Activated CD4-positive, alpha-beta T cell treated with anti-CD3 and anti-CD28 coated beads, Interleukin-2, amount 50 U/mL, for 1 hour (primary cell): ENCODE measurements at regions not wholly inside any gene's neighbourhood (a gene's known extent, or its start where the extent isn't known, plus 50 kb on each side); places are given as distances from the start of the nearest gene placed in this dataset.
"Not testable (repeated sequence)": the region's sequence is repeated elsewhere in the genome, so short reads cannot be mapped to it uniquely, and the experiment has no call there.

Experiments
- DNase-seq: peaks from one replicate; pipeline ENCODE4 v3.0.0-alpha.2; 2020

DNA sequence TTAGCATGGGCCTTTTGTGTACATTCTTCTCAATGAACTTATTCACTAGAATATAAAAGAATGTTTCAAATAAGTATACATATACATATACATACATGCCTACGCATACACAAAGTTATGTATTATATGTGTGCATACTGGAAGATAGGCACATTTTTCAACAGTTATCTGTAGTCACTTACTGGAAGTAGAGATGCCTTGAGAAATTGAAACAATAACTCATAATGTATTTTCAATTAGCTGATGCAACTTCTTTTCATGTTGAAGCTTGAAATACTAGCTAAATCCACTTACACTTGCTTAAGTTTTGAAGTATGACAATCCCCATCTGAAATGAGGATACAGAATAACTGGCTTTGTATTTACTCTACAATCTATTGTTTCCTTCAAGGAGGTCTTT lies 469.0 kb upstream of the PTGER4 start:
- DNase-seq = no peak

DNA sequence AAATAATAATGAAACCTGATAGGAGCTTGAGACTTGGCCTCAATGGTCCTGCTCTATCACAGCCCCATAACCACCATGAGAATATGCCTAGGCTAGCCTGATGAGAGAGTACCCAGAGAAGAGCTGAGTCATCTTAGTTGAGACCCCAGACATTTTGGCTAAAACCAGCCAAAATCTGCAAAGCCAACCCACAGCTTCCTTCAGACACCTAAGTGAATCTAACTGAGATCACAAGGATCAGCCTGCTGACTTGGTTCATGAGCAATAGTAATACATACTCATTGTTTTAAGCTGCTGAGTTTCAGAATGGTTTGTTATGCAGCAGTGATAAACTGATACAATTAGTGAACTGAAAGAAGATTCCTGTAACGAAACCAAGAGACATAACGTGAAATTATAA lies 473.7 kb upstream of the PTGER4 start:
- DNase-seq = no peak

DNA sequence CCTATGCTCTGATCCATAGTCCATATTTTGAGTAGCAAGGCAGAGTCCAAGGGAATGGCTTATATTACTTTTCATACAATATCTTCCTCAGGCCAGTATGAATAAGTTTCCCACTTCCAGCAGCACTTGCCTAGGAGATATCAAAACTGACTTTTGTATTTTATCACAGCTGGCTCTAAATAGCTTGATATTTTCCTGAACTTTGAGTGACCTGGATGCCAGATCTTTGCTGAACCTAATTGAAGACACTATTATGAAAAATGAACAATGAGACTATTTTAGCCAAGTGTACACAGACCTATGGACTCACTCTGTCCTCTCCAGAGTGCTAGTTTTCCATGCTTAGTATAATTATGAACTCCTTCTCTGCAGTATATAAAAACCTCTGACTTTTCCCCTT lies 475.6 kb upstream of the PTGER4 start:
- no peak for DNase-seq

DNA sequence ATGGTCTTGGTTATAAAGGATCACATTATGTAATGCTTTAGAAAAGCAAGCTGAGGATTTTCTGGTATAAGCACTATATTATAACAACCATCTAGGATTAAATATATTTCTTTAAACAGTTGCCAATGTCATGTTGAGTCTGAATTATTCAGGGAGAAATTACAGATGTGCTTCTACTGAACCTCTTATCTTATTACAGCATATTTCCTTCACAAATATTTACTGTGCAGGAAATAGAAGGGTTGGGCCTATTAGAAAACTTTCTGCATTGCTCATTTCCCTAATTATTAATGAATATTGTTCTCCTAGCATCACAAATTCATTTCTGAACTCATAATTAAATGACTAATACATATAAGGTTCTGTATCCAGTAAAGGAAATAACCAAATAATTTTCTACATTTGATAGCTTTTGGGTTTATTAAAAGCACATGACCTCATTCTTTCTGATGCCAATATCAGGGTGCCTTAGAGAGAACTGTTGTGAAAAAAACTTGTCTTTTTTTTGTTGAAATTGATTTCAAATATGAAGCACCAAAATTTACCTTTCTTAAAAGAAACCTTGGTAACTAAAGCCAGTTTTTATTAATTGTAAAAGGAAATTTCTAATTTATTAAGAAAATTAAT lies 476.8 kb upstream of the PTGER4 start:
- no peak for DNase-seq

DNA sequence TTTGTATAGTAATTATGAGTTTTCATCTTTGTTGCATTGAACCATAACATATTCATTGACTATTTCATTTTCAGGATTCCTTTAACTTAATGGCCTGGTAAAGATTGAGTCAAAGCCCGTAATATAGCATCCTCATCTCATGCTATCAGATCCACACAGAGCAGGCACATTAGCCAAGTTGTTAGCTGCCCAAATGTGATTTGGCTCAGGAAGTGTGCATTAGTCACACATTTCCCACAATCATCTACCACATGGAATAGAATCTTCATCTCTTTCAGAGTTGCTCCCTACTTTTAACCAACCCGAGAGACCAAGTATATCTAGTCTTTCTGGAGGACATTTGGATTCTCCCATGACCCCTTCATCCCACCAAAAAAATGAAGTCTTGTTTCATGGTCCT lies 481.0 kb upstream of the PTGER4 start:
- no peak for DNase-seq

DNA sequence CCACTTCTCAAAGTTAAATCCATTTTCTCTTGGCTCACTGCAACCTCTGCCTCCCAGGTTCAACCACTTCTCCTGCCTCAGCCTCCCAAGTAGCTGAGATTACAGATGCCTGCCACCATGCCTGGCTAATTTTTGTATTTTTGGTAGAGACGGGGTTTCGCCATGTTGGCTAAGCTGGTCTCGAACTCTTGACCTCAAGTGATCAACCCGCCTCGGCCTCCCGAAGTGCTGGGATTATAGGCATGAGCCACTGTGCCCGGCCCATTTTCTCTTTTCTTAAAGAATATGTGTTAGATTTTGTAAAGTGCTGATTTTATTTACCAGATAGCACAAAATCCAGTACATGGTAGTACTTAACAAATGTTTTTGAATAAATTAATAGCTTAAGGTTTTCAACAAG lies 484.1 kb upstream of the PTGER4 start:
- not testable (repeated sequence) for DNase-seq

DNA sequence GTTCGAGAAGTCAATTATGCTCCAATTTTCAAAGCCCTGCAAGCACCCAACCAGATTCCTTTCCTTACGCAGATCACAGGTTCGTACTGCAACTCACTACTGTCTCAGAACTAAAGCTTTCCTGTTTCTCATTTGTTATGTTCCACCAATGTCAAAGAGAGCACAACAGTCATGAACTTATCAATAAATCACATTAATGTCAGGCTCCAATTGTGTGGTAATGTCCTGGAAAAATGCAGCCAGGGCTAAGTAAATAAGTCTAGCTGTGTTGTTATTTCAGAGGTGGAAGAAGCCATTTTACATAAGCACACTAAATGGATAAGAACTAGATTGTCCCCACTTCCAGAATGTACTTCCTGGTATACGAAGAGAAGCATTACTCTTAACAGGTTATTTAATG lies 488.6 kb upstream of the PTGER4 start:
- DNase-seq = no peak

DNA sequence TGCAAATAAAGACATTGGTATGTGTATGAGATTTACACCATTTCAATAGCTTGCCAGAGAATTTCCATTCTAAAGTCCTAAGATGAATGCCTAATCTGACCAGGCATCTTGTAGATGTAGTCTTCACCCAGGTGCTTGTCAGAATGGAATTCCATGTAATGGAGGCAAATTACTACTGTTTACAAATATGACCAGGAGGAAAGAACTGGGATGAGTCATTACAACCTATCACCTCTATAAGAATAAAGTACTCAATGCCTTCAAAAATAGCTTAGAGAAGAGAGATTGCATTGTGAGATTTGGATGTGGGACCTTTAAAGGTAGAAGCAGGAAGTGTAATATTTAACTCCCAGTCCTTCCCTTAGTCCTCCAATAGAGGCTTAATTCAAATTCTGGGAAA lies 507.0 kb upstream of the PTGER4 start:
- no peak for DNase-seq

DNA sequence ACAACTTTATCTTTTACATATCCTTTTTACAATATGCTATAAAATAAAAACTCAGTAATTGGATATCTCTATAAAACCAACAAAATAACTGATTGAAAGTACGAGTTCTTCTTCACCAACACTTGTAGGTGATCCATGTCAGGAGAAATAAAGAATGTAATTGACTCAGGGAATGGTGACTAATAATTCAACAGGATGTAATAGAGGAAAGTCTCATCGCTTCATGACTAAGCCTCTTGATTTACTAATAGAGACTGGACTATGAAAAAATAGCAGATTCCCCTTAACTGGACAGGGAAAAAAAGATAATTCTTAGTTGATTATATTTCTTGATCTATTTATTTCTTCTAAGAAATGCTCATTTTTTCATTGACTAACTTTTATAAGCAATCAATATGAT lies 507.7 kb upstream of the PTGER4 start:
- DNase-seq = no peak

DNA sequence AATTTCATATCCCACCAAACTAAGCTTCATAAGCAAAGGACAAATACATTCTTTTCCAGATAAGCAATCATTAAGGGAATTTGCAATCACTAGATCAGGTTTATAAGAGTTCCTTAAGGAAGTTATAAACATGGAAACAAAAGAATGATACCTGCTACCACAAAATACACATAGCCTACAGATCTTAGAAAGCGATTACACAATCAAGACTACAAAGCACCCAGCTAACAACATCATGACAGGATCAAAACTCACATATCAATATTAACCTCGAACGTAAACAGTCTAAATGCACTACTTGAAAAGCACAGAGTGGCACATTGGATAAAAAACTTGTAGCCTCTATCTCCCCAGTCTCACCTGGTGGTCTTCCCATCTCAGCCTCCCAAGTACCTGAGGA lies 512.4 kb upstream of the PTGER4 start:
- no peak for DNase-seq

DNA sequence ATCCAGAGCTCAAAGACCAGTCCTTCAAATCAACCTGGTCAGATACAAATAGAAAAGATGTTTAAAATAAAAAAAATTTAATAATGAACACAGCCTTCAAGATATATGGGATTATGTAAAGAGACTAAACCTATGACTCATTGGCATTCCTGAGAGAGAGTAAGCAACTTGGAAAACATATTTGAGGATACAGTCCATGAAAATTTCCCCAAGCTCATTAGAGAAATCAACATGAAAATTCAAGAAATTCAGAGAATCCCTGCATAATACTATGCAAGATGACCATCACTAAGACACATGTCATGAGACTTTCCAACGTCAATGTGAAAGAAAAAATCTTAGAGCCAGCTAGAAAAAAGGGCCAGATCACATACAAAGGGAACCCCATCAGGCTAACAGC lies 512.9 kb upstream of the PTGER4 start:
- no peak for DNase-seq

DNA sequence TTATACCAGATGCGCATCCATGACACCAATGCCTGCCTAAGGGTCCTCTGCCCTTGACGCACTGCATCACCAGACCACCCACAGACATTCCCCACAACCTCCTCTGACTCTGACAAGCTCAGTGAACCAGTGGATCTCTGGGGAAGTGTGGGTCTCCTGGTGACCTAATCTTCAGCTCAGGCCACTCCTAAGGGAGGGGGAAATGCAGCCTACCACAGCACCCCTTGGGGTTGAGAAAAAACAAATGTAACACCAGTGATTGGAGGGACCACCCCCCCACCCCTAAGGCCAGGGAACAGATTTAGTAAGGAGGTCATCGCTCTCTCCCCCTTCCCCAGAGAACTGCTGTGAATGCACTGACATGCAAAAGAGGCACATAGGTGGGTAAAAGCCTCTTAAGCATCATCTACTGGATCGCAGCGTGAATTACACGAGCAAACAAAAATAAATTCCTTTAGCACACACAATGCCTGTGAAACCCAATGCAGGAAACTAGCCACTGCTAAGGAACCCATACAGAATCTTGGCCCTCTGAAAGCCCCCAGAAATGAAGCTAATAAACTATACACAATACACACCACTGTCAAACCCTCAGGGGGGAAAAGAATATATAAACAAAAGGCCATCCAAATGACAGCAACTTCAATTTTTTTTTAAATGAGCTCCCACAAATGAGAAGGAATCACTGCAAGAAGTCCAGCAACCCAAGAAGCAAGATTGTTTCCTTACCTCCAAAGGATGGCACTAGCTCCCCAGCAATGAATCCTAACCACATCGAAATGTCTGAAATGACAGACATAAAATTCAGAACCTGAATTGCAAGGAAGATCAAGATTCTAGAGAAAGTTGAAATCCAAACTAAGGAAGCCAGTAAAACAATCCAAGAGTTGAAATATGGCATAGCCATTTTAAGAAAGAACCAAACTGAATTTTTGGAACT lies 513.7 kb upstream of the PTGER4 start:
- DNase-seq = no peak

DNA sequence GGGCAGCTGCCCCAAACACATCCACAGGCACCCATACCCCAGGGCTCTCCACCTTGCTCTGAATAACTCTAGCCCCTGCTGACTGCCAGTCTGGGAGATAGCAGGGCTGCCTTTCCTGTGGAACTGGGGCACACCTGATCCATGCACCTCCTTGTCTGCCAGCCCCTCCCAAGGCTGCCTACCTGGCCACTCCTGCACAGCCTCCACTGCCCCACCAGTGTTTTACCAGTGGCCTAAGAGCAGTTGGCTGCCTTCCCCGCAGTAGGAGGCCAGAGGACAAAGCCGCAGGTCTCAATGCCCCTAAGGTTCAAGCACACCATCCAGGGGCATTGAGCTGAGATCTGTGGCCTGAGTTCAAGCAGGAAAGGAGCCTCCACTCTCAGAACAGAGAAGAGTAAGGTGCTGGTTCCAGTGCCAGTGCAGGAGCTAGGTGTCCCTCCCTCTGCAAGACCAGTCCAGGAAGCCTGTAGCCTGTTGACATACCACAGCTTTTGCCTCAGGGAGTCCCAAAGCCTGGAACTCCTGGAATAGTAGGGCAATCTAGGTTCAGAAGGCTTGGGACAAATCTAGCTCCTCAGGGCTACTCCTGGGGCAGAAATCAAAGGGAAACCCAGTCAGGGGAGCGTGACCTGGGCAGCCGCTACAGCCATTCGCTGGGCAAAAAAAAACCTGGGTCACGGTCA lies 514.5 kb upstream of the PTGER4 start:
- DNase-seq = no peak

DNA sequence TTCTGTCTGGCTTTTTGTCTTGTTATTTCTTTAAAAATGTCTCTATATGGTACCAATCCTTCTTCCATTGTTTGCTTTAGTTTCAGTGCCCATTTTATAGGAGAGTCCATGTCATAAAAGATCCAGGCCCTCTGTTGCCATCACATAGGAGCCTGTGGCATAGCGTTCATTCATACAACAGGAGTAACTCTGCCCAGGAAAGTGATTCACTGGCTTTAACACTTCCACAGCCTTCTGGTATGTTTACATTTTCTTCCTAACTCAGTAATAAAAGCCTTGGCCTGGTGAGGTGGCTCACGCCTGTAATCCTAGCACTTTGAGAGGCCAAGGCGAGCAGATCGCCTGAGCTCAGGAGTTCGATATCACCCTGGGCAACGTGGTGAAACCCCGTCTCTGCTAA lies 519.3 kb upstream of the PTGER4 start:
- no peak for DNase-seq

DNA sequence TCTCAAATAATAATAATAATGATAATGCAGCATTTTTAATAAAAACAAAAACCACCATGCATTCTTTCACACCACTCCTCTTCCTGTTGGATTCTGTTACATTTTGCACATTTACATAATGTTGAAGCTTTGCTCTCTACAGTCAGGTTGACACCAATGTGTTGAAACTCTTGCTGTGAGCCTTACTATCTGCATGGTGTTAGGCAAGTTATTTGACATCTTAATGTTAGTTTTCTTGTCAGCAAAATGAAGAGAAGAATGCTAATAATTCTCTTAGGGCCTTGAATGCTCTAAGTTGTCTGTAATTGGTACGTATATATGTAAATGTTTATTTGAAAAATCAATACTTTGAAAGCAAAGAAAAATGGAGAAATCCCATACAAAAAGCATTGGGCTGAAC lies 525.5 kb upstream of the PTGER4 start:
- DNase-seq = no peak

DNA sequence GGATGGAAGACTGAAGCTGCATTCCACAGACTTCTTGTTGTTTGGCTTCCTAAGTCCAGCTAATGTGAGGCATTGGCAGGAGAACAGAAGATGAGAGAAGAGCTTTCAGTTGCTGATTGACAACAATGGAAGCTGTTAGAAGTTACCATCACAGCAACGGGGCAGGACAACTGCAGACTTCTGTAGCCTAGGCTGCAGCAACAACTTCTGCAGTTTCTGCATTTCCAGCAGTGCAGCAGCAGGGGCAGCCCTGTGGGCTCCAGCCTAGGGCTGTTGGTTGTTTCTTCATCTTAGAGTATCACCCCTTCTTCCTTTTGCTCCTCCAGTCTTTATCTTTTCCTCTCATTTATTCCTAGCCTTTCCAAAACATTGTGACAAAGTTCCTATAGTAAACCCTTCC lies 528.8 kb upstream of the PTGER4 start:
- no peak for DNase-seq

DNA sequence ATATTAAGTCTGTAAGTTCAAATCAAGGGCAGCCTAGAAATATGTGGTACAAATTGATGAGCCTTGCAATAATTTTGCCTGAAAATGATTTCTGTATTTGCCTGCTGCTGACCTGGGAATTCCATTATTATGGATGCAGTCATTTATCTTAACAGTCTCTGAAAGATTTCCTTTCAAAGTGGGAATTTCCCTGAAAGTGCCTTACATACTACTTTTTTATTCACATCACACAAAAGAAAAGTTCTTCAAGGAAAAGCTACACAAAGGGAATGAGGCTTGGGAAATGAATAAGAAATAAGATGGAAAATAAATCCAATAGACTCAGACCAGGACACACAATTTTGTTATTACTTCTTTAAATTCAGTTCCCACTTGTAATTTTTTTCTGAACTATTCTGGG lies 537.8 kb upstream of the PTGER4 start:
- DNase-seq = no peak

DNA sequence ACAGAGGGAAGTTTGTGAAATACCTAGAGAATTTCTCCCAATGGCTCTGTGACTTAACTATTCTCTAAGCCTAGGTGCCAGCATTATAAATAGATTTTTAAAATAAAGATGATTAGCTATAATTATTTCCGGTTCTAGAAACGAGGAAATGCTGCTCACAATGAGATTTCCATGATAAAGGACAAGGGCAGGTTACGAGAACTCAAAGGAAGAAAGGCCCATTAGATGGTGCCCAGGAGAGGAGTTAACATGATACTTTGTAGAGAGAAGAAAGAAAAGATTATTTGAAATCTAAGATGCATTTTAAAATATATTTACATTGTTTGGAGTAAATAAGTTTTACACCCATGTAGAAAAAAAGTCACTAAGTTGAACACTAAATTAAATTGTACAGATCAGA lies 538.3 kb upstream of the PTGER4 start:
- DNase-seq = no peak

DNA sequence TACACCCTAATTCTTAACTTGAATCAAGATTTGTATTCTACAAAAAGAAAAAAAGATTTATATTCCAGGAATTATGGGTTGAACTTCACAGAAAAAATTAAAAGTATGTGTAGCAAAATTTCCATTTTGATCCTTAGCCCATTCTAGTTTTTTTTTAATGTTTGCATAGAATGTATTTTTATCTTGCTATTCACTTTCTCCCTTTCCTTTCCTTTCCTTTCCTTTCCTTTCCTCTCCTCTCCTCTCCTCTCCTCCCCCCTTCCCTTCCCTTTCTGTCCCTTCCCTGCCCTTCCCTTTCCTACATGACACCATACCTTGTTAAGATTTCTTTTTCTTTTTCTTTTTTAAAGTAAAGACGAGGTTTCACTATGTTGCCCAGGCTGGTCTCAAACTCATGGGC lies 542.5 kb upstream of the PTGER4 start:
- no peak for DNase-seq

DNA sequence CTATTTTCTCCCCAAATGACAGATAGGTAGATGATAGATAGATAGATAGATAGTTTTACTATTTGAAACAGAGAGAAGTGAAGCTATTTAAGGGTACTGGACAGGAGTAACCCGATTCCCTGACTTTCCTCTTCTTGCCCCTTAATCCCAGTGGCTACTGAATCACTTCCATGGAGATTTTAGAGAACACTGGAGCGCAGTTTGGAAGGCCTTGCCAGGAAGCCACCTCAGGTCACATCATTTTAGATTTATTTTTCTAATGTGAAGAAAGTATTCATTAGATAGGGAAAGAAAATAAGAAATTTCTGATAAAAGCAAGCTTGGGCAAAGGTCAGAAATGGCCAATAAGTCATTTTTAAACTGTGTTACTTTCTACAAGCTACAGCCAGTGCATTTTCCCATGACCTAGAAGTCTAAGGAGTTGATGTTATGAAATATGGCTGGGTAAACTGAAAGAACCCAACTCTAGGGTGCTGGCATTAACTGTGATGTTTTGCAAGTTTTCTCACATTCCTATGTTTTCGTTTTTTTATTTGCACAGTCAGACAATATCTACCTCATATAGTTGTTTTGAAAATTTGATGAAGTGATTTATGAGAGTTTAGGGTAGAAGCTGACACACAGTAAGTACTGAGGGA lies 544.7 kb upstream of the PTGER4 start:
- no peak for DNase-seq

DNA sequence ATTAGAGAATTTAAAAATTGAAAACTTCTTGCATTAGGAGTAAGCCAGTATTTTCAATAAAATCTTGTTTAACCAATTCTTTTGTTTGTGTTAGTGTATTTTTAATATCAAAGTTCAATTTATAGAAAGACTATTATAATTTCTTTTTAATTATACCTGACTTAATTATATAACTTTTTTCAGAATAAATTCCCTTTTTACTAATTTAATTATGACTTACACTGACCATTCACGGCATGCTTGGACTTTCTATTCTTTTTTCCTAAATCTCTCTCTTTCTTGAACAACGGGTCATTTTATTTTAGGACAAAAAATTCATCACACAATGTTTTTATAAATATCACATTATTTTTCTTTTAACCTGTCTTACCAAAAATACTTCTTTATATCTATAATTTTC lies 555.3 kb upstream of the PTGER4 start:
- no peak for DNase-seq

DNA sequence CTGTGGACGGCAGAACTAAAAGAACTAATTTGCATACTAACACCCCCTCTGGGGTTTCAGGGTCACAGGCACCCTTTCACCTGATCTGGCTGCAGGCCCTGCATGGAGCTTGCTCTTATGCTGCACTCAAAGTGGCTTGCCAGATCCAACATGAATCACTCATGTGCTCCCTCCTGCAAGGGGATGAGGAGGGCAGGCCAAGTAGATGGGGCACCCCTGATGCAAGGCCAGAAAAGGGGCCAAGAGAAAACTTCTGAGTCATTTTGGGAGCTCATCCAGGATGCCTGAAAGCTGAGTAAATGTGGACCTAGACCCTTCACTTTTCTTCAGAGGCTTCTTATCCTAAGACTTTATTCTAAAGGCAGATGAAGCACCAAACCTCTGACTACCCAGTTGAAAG lies 558.5 kb upstream of the PTGER4 start:
- DNase-seq = no peak

DNA sequence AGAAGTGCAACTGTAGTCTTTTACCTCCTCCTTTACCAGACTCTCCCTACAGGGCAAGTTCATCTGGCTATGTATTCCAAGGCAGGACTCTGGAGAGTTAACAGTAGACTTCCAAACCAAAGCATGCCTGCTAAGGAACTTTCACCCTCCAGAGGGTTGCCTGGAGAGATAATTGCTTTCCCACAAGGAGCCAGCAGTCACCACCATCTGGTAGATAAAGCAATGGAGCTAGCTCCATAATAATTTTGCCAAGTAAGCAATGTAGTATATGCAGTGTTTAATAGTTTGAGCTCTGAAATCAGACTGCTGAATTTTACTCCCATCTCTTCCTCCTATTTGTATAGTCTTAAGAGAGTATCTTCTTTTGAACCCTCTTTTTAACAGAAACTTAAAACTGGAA lies 566.8 kb upstream of the PTGER4 start:
- no peak for DNase-seq

DNA sequence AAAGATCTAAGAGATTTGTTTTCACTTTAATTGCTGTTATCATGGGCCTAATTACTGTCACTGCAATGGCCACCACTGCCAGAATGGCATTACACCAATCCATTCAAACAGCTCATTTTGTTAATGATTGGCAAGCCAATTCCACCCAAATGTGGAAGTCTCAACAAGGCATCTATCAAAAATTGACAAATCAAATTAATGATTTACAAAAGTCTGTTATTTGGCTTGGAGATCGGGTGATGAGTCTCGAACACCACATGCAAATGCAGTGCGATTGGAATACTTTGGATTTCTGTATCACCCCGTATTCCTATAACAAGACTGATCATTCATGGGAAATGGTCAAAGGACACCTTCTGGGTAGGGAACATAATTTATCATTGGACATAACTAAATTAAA lies 568.7 kb upstream of the PTGER4 start:
- not testable (repeated sequence) for DNase-seq
